GM19455 (cell line): ENCODE measurements at regions not wholly inside any gene's neighbourhood (a gene's known extent, or its start where the extent isn't known, plus 50 kb on each side); places are given as distances from the start of the nearest gene placed in this dataset.
"Not testable (repeated sequence)": the region's sequence is repeated elsewhere in the genome, so short reads cannot be mapped to it uniquely, and the experiment has no call there.

ENCODE experiments used
- ATAC-seq: cut with Tn5 transposase; IDR thresholded peaks from one replicate; pipeline ENCODE4 v1.9.1; 2021; ENCODE audit not compliant: unreplicated experiment

GRCh38 chr1:83527987-83528386, 470.9 kb downstream of the TTLL7 start:
- no peak for ATAC-seq

DNA sequence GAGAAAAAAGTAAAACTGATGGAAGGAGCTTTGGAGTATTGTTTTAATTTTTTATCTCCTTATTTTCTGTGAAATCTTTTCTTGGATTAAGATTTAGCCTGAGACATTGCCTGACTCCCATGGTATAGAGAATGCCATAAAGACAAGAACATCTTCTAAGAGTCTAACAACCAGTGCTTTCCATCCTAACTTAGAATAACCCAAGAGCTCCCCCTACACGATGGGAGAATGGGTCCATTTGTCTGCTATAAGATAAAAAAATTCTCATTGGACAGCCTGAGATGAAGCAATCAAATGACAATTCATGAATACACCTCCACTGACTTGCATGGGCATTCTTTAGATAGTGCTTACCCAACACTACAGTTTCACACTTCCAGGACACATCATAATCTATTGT, 478.1 kb downstream of the TTLL7 start:
- ATAC-seq: no peak

DNA sequence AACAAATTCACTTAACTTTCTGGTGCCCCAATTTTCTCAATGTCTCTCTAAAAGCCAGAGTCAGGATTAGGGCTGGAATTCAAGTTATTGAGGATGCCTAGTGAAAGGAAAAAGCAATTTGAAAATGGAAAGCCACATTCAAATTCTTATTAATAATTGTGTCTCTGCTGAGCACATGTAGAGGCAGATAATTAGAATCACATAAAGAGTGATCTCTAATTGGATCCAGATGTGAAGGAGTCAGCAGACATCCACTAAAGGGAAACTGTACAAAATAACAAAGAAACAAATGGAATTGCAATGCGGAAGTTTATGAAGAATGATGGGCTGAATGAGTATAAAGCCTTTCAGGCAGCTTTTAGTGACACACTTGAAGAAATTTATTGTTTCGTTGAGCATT, 482.6 kb downstream of the TTLL7 start:
- ATAC-seq: no peak

GRCh38 chr1:83515578-83516154, 483.3 kb downstream of the TTLL7 start:
- no peak for ATAC-seq

GRCh38 chr1:83512373-83513193, 486.3 kb downstream of the TTLL7 start:
- no peak for ATAC-seq

DNA sequence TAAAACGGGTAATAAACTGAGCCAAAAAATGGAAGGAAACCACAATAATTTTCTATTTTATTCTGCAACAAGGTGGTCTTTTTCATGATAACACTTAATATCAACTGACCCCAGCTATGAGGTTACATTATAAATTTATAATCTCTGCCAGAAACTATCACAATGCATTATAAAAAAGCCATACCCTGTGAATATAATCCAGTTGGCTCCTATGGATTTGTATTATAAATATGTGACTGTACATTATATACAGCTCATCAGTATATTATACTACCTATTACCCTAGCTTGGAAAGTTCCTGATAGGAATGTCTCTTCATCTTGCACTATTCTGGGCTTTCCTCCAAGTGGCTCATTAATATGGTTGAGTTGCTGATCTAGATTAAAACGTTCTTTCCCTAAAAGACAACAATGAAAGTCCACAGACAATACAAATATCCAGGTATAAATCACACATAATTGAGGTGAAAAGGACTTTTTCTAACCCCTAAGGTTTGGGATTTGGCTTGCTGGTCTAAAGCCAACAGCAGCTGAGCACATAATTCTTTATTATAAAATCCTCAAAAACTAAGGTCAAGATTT, 487.7 kb downstream of the TTLL7 start:
- ATAC-seq: no peak

- no peak for ATAC-seq
Measured at GRCh38 chr1:83509301-83509781, 489.6 kb downstream of the TTLL7 start.

GRCh38 chr1:83508485-83509151, 490.3 kb downstream of the TTLL7 start:
- peak; percentile 98 for ATAC-seq

- no peak for ATAC-seq
Measured at GRCh38 chr1:83505148-83505547, 493.8 kb downstream of the TTLL7 start.

DNA sequence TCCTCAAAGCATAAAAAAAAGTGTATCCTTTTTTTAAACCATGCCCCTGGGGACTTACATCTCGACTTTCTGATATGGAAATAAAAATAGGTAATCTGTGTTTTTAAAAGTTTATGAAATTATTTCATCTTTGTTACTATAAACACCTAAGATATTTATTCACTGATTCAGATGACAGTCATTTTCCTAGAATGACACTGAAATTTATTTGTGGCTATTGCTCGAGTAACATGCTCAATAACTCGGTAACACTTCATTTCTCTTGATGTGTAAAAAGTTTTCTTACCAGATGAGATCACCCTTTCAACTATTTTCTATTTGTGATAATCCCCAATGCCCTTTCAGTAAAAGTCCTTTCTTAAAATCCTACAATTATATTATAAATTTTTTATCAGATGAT, 495.8 kb downstream of the TTLL7 start:
- no peak for ATAC-seq

DNA sequence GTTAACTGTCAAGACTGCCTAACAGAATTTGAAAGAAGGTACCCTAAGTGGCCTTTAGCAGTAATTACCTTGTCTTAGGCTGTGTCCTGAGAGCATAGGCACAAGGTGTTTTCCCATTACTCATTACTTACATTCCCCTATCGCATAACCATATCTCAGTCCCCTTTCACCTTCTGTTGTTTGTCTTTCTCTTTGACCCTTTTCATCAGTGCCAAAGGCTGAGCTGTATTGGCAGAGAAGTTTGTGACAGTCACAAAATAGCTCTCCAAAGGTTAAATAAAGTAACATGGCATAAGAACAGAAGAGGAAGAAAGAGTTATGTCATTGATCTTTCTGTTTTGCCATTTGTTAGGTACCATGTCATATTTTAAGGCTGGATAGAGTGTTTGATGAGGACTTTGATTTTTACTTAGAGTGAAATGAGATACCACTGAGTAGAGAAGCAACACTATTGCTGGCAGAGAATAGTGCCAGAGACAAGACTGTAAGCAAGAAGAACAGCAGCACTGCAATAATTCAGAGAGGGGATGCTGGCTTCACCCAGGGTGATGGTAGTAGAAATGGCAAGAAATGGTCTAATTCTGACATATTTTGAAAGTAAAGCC, 497.8 kb downstream of the TTLL7 start:
- peak; percentile 84 for ATAC-seq

- peak; percentile 38 for ATAC-seq
Measured at GRCh38 chr1:83500531-83500930, 498.4 kb downstream of the TTLL7 start.

DNA sequence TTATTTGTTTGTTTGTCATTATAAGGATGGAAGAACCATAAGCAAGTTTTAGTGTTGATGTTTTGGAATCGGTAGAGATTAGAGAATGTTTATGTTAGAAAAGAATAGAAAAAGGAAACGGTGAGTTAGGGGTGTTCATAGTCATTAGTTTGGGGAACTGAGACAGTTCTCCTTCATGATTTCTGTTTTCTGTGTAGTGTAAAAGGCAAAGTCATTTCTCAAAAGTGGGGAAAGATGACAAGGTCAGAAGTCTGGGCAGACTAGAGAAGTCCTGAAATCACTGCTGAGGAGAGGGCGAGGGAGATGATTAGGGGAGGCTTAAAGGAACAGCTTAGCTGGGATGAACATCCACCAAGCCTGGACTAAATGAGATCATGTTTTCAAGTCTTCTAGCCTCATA, 498.9 kb downstream of the TTLL7 start:
- ATAC-seq: peak; percentile 52

GRCh38 chr1:83497563-83497962, 501.4 kb downstream of the TTLL7 start:
- ATAC-seq: no peak

DNA sequence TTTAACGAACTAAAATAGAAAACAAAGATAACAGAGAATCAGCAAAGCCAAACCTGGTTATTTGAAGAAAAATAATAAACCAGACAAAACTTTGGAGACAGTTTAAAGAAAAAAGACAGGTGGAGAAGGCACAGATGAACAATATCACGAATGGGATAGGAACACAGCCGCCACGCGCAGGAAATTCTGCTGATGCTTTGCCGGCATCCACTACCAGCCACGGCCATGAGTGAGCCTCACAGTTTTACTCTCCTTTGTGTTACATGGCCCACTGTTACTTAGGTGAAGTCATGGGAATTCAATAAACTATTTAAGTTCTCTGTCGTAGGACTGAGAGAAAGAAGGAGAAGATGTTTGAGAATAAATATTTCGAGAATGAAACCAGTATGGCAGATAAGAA, 503.4 kb downstream of the TTLL7 start:
- ATAC-seq: no peak

DNA sequence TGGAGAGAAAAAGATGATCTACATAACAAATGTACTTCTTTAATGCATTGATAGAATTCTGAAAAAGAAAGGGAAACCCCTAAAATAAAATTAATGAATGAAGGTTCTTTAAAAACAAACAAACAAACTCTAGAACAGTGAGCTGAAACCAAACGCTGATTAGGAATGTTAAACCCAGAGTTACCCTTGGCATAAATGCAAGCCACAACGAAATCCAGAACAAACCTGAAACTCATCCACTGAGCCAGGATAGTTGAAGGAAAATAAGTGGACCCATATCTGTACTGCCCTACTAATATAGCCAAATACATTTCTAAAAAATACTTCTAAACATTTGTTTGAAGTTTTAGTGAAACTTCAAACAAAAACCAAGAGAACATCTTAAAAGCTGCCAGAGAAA, 505.3 kb downstream of the TTLL7 start:
- ATAC-seq: no peak

GRCh38 chr1:83491930-83492329, 507.0 kb downstream of the TTLL7 start:
- no peak for ATAC-seq

- ATAC-seq: no peak
Measured at GRCh38 chr1:83490988-83491387, 507.9 kb downstream of the TTLL7 start.

- ATAC-seq: peak; percentile 75
Measured at GRCh38 chr1:83488105-83488504, 510.8 kb downstream of the TTLL7 start.

DNA sequence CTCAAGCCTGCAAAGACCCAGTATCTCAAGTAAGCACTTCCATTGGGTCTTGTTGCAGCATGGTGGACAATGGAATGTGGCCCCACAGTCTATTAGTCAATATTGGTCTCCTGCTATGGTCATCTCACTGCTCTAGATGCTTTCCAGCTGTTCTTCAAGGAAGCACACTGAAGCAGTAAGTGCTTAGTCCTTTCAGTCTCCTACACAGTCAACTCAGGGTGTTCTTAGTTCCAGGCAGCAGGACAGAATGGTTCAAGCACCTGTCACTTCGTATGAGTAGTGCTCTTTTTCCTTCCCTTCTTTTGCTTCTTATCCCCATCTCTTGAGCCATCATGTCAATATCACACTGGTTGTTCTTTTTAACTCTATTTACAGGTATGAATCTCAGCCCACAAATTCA, 511.5 kb downstream of the TTLL7 start:
- ATAC-seq: peak; percentile 42

DNA sequence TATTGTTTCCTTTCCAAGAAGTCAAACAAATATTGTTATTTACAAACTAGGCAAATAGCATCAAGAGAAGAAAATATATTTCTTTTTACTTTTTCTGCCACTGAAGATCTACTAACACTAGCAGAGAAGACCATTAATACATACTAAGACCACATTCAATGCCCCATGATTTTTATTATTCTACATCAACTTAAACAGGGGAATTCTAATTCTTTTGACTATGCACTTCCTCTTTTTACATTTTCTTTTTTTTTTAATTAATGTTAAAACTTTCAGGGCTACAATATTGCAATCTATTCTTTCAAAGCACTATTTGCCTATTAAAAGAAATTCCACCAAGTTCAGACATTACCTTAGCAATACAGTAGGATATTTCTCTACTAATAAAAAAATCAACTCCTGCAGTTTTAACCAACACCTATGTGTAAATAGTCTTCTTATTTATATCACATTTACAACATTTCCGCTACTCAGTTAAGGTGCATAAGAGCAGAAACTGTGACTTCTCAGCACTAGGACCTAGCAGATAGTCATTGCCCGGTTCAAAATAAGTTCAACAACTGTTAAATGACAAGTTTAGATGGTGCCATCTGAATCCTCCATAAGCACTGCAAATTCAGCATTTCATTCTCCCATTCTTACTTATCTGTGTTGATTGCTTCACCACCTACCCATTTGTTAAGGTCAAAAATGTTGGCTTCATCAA, 513.5 kb downstream of the TTLL7 start:
- not testable (repeated sequence) for ATAC-seq
